Activated naive CD8-positive, alpha-beta T cell treated with anti-CD3 and anti-CD28 coated beads, Interleukin-2, amount 50 U/mL, for 16 hours (primary cell): ENCODE measurements at regions not wholly inside any gene's neighbourhood (a gene's known extent, or its start where the extent isn't known, plus 50 kb on each side); places are given as distances from the start of the nearest gene placed in this dataset.

Experiments used
- DNase-seq: peaks from one replicate; pipeline ENCODE4 v3.0.0-alpha.2; 2020; ENCODE audit warnings: low read depth, low spot score

- DNase-seq: no peak
Observed at GRCh38 chr21:36554411-36555157, 74.7 kb upstream of the CLDN14 start.

GRCh38 chr21:36555199-36555800 lies 75.4 kb upstream of the CLDN14 start:
- DNase-seq: no peak

GRCh38 chr21:36557316-36557715 lies 77.4 kb upstream of the CLDN14 start:
- DNase-seq: no peak

- no peak for DNase-seq
Observed at GRCh38 chr21:36560933-36561575, 81.1 kb upstream of the CLDN14 start.

GRCh38 chr21:36563341-36563926 lies 83.5 kb upstream of the CLDN14 start:
- no peak for DNase-seq

- no peak for DNase-seq
Observed at GRCh38 chr21:36564647-36565046, 84.7 kb upstream of the CLDN14 start.

- DNase-seq: no peak
Observed at GRCh38 chr21:36565540-36565939, 85.6 kb upstream of the CLDN14 start.

GRCh38 chr21:36566644-36567043 lies 86.7 kb upstream of the CLDN14 start:
- DNase-seq: no peak

- no peak for DNase-seq
Observed at GRCh38 chr21:36567216-36567885, 87.4 kb upstream of the CLDN14 start.

- no peak for DNase-seq
Observed at GRCh38 chr21:36569511-36569910, 89.6 kb upstream of the CLDN14 start.

- no peak for DNase-seq
Observed at GRCh38 chr21:36571556-36571955, 91.6 kb upstream of the CLDN14 start.

- DNase-seq: no peak
Observed at GRCh38 chr21:36572039-36572438, 92.1 kb upstream of the CLDN14 start.

- no peak for DNase-seq
Observed at GRCh38 chr21:36575306-36575705, 95.4 kb upstream of the CLDN14 start.

GRCh38 chr21:36576441-36576840 lies 96.5 kb upstream of the CLDN14 start:
- no peak for DNase-seq

- DNase-seq: no peak
Observed at GRCh38 chr21:36579898-36580297, 100.0 kb upstream of the CLDN14 start.

GRCh38 chr21:36582271-36582670 lies 102.3 kb upstream of the CLDN14 start:
- no peak for DNase-seq

GRCh38 chr21:36583591-36583990 lies 103.7 kb upstream of the CLDN14 start:
- no peak for DNase-seq

GRCh38 chr21:36584980-36585940 lies 105.3 kb upstream of the CLDN14 start:
- no peak for DNase-seq

GRCh38 chr21:36587388-36587787 lies 107.5 kb upstream of the CLDN14 start:
- no peak for DNase-seq

GRCh38 chr21:36589352-36589971 lies 109.5 kb upstream of the SIM2 start:
- no peak for DNase-seq
